H9 (cell line): ENCODE measurements at regions not wholly inside any gene's neighbourhood (a gene's known extent, or its start where the extent isn't known, plus 50 kb on each side); places are given as distances from the start of the nearest gene placed in this dataset.
"Not testable (repeated sequence)": the region's sequence is repeated elsewhere in the genome, so short reads cannot be mapped to it uniquely, and the experiment has no call there.

Source experiments
- DNase-seq: peaks from one replicate; pipeline ENCODE4 v3.0.0-alpha.2; 2017
- H2AFZ ChIP-seq: one replicate; pipeline ENCODE4 v1.6.1; 2013; ENCODE audit warnings: mild to moderate bottlenecking, low read length, control low read depth, moderate library complexity
- H2AK5ac ChIP-seq: 2 replicates; pipeline ENCODE4 v1.6.1; 2013; ENCODE audit warnings: low read length, control low read depth, mixed read lengths; ENCODE audit not compliant: insufficient read length
- H2BK120ac ChIP-seq: one replicate; pipeline ENCODE4 v1.6.1; 2013; ENCODE audit warnings: low read depth, mild to moderate bottlenecking, low read length, control low read depth, inconsistent platforms; ENCODE audit not compliant: poor library complexity, severe bottlenecking
- H2BK12ac ChIP-seq: 2 replicates; pipeline ENCODE4 v1.6.1; 2013; ENCODE audit warnings: low read length, control low read depth, mixed read lengths, low read depth; ENCODE audit not compliant: insufficient read length
- H2BK15ac ChIP-seq: 2 replicates; pipeline ENCODE4 v1.6.1; 2013; ENCODE audit warnings: low read depth, low read length, control low read depth
- H2BK20ac ChIP-seq: one replicate; pipeline ENCODE4 v1.6.1; 2013; ENCODE audit warnings: low read depth, mild to moderate bottlenecking, low read length, control low read depth, inconsistent platforms; ENCODE audit not compliant: poor library complexity, severe bottlenecking
- H2BK5ac ChIP-seq: 2 replicates; pipeline ENCODE4 v1.6.1; 2013; ENCODE audit warnings: low read length, control low read depth, mixed read lengths; ENCODE audit not compliant: insufficient read length
- H3K14ac ChIP-seq: 2 replicates; pipeline ENCODE4 v1.6.1; 2013; ENCODE audit warnings: low read length, control low read depth; ENCODE audit not compliant: insufficient read depth
- H3K18ac ChIP-seq: 2 replicates; pipeline ENCODE4 v1.6.1; 2013; ENCODE audit warnings: low read depth, mild to moderate bottlenecking, mixed read lengths, low read length, control low read depth; ENCODE audit not compliant: insufficient read length
- H3K23ac ChIP-seq: 2 replicates; pipeline ENCODE4 v1.6.1; 2013; ENCODE audit warnings: low read length, control low read depth, mixed read lengths, low read depth; ENCODE audit not compliant: insufficient read length
- H3K23me2 ChIP-seq: 2 replicates; pipeline ENCODE4 v1.6.1; 2013; ENCODE audit warnings: low read depth, mild to moderate bottlenecking, mixed read lengths, low read length, control low read depth; ENCODE audit not compliant: insufficient read length, poor library complexity, severe bottlenecking
- H3K27ac ChIP-seq: 2 replicates; pipeline ENCODE4 v1.5.1; 2013; ENCODE audit warnings: low read length, control low read depth, mixed read lengths, low read depth; ENCODE audit not compliant: insufficient read length
- H3K27me3 ChIP-seq: 2 replicates; pipeline ENCODE4 v1.6.1; 2013; ENCODE audit warnings: low read length, control low read depth, inconsistent platforms; ENCODE audit not compliant: insufficient read depth
- H3K4ac ChIP-seq: 2 replicates; pipeline ENCODE4 v1.6.1; 2013; ENCODE audit warnings: low read depth, mild to moderate bottlenecking, control low read depth, inconsistent platforms, low read length, moderate library complexity
- H3K4me1 ChIP-seq: 2 replicates; pipeline ENCODE4 v1.6.1; 2013; ENCODE audit warnings: low read length, control low read depth, inconsistent platforms; ENCODE audit not compliant: insufficient read depth
- H3K4me2 ChIP-seq: 2 replicates; pipeline ENCODE4 v1.6.1; 2013; ENCODE audit warnings: low read length, control low read depth, mixed read lengths; ENCODE audit not compliant: insufficient read length, insufficient read depth
- H3K56ac ChIP-seq: 2 replicates; pipeline ENCODE4 v1.6.1; 2013; ENCODE audit warnings: low read depth, mild to moderate bottlenecking, mixed read lengths, low read length, control low read depth; ENCODE audit not compliant: insufficient read length
- H3K79me1 ChIP-seq: 2 replicates; pipeline ENCODE4 v1.6.1; 2013; ENCODE audit warnings: low read depth, mild to moderate bottlenecking, moderate library complexity, low read length, control low read depth, inconsistent platforms; ENCODE audit not compliant: insufficient read depth, poor library complexity, severe bottlenecking
- H3K79me2 ChIP-seq: 2 replicates; pipeline ENCODE4 v1.6.1; 2013; ENCODE audit warnings: low read length, control low read depth, inconsistent platforms; ENCODE audit not compliant: insufficient read depth
- H3K9ac ChIP-seq: 2 replicates; pipeline ENCODE4 v1.6.1; 2013; ENCODE audit warnings: low read length, control low read depth, mixed read lengths; ENCODE audit not compliant: insufficient read length; ENCODE audit errors: extremely low read depth
- H3K9me3 ChIP-seq: one replicate; pipeline ENCODE4 v1.6.1; 2013; ENCODE audit warnings: low read depth, low read length, inconsistent platforms; ENCODE audit not compliant: control insufficient read depth
- H3T11ph ChIP-seq: one replicate; pipeline ENCODE4 v1.6.1; 2013; ENCODE audit warnings: mild to moderate bottlenecking, low read length, control low read depth, inconsistent platforms
- H4K20me1 ChIP-seq: one replicate; pipeline ENCODE4 v1.6.1; 2013; ENCODE audit not compliant: control insufficient read depth, insufficient read length, insufficient read depth
- H4K5ac ChIP-seq: 2 replicates; pipeline ENCODE4 v1.6.1; 2013; ENCODE audit warnings: low read depth, mild to moderate bottlenecking, mixed read lengths, low read length, control low read depth; ENCODE audit not compliant: insufficient read length
- H4K8ac ChIP-seq: replicated peaks from 2 replicates; pipeline ENCODE4 v1.6.1; 2013; ENCODE audit warnings: low read length, control low read depth, mixed read lengths, low read depth; ENCODE audit not compliant: insufficient read length
- H4K91ac ChIP-seq: 2 replicates; pipeline ENCODE4 v1.6.1; 2013; ENCODE audit warnings: low read depth, mild to moderate bottlenecking, moderate library complexity, mixed read lengths, low read length, control low read depth; ENCODE audit not compliant: insufficient read length
- H3K27ac Mint-ChIP-seq, 3 experiments: 2 replicates in 2 of 3; 3 replicates in 1 of 3; pipeline ENCODE4 v1.8.0; 2020 to 2021; ENCODE audit warnings: mixed read lengths in 3 of 3, mild to moderate bottlenecking in 1 of 3, moderate library complexity in 1 of 3
- H3K27me3 Mint-ChIP-seq: 2 replicates; pipeline ENCODE4 v1.8.0; 2021; ENCODE audit warnings: low read depth, mild to moderate bottlenecking, moderate library complexity, mixed read lengths
- H3K36me3 Mint-ChIP-seq, 3 experiments: 2 replicates in 2 of 3; 3 replicates in 1 of 3; pipeline ENCODE4 v1.8.0; 2020 to 2021; ENCODE audit warnings: low read depth in 3 of 3, mixed read lengths in 3 of 3; ENCODE audit not compliant: insufficient read depth in 1 of 3
- H3K4me1 Mint-ChIP-seq, 2 experiments: 2 replicates each; pipeline ENCODE4 v1.8.0; 2020; ENCODE audit warnings: mixed read lengths in 2 of 2
- H3K4me3 Mint-ChIP-seq, 2 experiments: 2 replicates in 1 of 2; 3 replicates in 1 of 2; pipeline ENCODE4 v1.8.0; 2020 to 2021; ENCODE audit warnings: mild to moderate bottlenecking in 2 of 2, mixed read lengths in 2 of 2, moderate library complexity in 1 of 2
- H3K9me3 Mint-ChIP-seq, 2 experiments: 2 replicates in 1 of 2; 3 replicates in 1 of 2; pipeline ENCODE4 v1.8.0; 2020; ENCODE audit warnings: mild to moderate bottlenecking in 2 of 2, mixed read lengths in 2 of 2, moderate library complexity in 1 of 2
- WGBS: extraction: QIAGEN DNeasy Blood & Tissue Kit; methylation state at CpG from one replicate; pipeline ENCODE4 v1.1.7; 2013; ENCODE audit warnings: missing lambda C conversion rate, low lambda C conversion rate, mixed read lengths; ENCODE audit not compliant: insufficient read length; ENCODE audit errors: extremely low coverage; 5-methylcytosine and 5-hydroxymethylcytosine counted together
- TF ChIP-seq, protein P1 (sequence below): fragments of 200-600 bp; sonication (generic); conservative IDR thresholded peaks from 3 replicates; pipeline ENCODE4 v1.8.0; 2021; ENCODE audit warnings: antibody characterized with exemption, mild to moderate bottlenecking

DNA sequence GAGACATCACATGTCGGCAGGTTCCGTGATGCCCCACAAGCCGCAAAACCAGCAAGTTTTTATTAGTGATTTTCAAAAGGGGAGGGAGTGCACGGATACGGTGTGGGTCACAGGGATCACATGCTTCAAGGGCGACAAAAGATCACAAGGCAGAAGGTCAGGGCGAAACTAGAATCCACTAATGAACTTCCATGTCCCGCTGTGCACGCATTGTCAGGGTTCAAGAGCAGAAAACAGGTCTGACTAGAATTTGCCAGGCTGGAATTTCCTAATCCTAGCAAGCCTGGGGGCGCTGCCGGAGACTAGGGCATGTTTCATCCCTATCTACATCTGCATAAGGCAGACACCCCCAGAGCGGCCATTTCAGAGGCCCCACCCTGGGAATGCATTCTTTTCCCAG is 225.2 kb downstream of the NPHP4 start:
- not testable (repeated sequence) for H3K23me2 ChIP-seq, H4K20me1 ChIP-seq, H2BK12ac ChIP-seq, H4K8ac ChIP-seq, H3K18ac ChIP-seq, H2BK15ac ChIP-seq, H2AFZ ChIP-seq, H3K4me1 ChIP-seq, H3K9me3 ChIP-seq, H3T11ph ChIP-seq, H3K36me3 Mint-ChIP-seq, H3K23ac ChIP-seq, H3K27ac ChIP-seq, H2BK5ac ChIP-seq, H3K79me1 ChIP-seq, H3K4ac ChIP-seq, H3K4me2 ChIP-seq, H3K9ac ChIP-seq, H4K5ac ChIP-seq, H3K14ac ChIP-seq, H2AK5ac ChIP-seq, H3K56ac ChIP-seq, H3K27me3 ChIP-seq, H2BK120ac ChIP-seq, H3K79me2 ChIP-seq, H2BK20ac ChIP-seq
- peak; percentile 79 for DNase-seq
- Mint-ChIP-seq H3K27ac (peak overlapping the region; percentile 84 to 95 (median 91)), H3K9me3 (peaks cover 11 to 14% of the 10 kb centered on the region in 2 experiments), H3K4me1 (peaks cover 59 to 61% of the 10 kb centered on the region in 2 experiments), H3K4me3 (peak overlapping the region; percentile 52 to 57; a peak in 3 of 5 replicates), H3K27me3 (peaks cover 33% of the 10 kb centered on the region)
- no CpG with 5 or more reads among the region's 12 CpGs for WGBS
- TF ChIP-seq, protein P1, sequence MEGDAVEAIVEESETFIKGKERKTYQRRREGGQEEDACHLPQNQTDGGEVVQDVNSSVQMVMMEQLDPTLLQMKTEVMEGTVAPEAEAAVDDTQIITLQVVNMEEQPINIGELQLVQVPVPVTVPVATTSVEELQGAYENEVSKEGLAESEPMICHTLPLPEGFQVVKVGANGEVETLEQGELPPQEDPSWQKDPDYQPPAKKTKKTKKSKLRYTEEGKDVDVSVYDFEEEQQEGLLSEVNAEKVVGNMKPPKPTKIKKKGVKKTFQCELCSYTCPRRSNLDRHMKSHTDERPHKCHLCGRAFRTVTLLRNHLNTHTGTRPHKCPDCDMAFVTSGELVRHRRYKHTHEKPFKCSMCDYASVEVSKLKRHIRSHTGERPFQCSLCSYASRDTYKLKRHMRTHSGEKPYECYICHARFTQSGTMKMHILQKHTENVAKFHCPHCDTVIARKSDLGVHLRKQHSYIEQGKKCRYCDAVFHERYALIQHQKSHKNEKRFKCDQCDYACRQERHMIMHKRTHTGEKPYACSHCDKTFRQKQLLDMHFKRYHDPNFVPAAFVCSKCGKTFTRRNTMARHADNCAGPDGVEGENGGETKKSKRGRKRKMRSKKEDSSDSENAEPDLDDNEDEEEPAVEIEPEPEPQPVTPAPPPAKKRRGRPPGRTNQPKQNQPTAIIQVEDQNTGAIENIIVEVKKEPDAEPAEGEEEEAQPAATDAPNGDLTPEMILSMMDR: 0 out of 3 replicates have a peak, but pooled peaks have one; percentile 19
- H4K91ac ChIP-seq: peak overlapping the region; percentile 100
